ENCODE measurements at regions not wholly inside any gene's neighbourhood (a gene's known extent, or its start where the extent isn't known, plus 50 kb on each side); places are given as distances from the start of the nearest gene placed in this dataset.

DNA sequence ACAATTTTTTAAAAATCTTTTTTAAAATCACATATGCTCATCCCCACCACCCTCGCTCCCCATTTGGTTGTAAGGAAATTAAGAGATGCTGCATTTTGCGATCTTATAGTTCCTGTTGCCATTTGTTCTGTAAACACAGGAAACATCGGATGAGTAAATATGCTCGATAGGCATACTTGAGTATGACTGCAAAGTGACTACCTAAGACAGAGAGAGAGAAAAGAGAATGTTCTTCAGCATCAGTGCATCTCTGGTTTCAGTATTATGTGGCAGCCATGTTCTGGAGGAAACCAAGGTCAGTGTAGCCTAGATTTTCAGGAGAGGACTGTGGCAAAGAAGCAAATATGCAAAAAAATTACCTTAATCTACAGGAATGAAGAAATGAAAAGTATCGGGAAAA, 265.5 kb upstream of the FMN2 start:
- TF ChIP-seq POLR2A (IDR thresholded peaks at IDR 0.05): no peak
- TF ChIP-seq, protein P1, sequence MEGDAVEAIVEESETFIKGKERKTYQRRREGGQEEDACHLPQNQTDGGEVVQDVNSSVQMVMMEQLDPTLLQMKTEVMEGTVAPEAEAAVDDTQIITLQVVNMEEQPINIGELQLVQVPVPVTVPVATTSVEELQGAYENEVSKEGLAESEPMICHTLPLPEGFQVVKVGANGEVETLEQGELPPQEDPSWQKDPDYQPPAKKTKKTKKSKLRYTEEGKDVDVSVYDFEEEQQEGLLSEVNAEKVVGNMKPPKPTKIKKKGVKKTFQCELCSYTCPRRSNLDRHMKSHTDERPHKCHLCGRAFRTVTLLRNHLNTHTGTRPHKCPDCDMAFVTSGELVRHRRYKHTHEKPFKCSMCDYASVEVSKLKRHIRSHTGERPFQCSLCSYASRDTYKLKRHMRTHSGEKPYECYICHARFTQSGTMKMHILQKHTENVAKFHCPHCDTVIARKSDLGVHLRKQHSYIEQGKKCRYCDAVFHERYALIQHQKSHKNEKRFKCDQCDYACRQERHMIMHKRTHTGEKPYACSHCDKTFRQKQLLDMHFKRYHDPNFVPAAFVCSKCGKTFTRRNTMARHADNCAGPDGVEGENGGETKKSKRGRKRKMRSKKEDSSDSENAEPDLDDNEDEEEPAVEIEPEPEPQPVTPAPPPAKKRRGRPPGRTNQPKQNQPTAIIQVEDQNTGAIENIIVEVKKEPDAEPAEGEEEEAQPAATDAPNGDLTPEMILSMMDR (IDR thresholded peaks at IDR 0.05): no peak

Data from esophagus squamous epithelium (tissue), 4 donors.